HUES6 (cell line): ENCODE measurements at regions not wholly inside any gene's neighbourhood (a gene's known extent, or its start where the extent isn't known, plus 50 kb on each side); places are given as distances from the start of the nearest gene placed in this dataset.
"Not testable (repeated sequence)": the region's sequence is repeated elsewhere in the genome, so short reads cannot be mapped to it uniquely, and the experiment has no call there.

ENCODE experiments used
- H3K27ac ChIP-seq: 2 replicates; pipeline ENCODE4 v1.7.0; 2013; ENCODE audit warnings: low read depth, mild to moderate bottlenecking, low read length, inconsistent platforms
- H3K27me3 ChIP-seq: 2 replicates; pipeline ENCODE4 v1.6.1; 2013; ENCODE audit warnings: low read length; ENCODE audit not compliant: control insufficient read depth, insufficient read depth
- H3K36me3 ChIP-seq: 2 replicates; pipeline ENCODE4 v1.6.1; 2013; ENCODE audit warnings: low read length; ENCODE audit not compliant: control insufficient read depth, insufficient read depth
- H3K4me1 ChIP-seq: 2 replicates; pipeline ENCODE4 v1.6.1; 2013; ENCODE audit warnings: low read length; ENCODE audit not compliant: control insufficient read depth, insufficient read depth
- H3K4me3 ChIP-seq: 2 replicates; pipeline ENCODE4 v1.5.1; 2013; ENCODE audit warnings: low read depth, low read length
- H3K9ac ChIP-seq: one replicate; pipeline ENCODE4 v1.6.1; 2013; ENCODE audit warnings: mild to moderate bottlenecking, low read length
- H3K9me3 ChIP-seq: 2 replicates; pipeline ENCODE4 v1.6.1; 2013; ENCODE audit warnings: low read depth, low read length; ENCODE audit not compliant: control insufficient read depth, insufficient read depth

DNA sequence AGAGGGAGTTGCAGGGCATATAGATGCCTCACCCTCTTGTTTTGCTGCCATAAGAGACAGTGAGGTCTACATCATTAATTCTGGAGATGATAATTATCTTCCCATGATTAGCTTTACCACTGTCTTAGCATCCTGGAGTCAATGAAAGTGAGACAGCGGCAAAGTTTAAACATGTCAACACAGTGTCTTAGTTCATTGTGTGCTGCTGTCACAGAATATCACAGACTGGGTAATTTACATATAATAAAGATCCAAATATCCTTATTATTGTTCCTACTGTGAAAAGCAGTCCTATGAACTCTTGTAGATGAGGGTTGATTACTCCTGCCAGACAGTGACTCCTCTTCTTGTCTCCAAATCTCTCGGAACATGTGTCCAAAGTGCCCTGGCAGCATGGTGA is 658.6 kb upstream of the ADGRB3 start:
- no peaks in the 10 kb centered on the region for H3K27me3 ChIP-seq

DNA sequence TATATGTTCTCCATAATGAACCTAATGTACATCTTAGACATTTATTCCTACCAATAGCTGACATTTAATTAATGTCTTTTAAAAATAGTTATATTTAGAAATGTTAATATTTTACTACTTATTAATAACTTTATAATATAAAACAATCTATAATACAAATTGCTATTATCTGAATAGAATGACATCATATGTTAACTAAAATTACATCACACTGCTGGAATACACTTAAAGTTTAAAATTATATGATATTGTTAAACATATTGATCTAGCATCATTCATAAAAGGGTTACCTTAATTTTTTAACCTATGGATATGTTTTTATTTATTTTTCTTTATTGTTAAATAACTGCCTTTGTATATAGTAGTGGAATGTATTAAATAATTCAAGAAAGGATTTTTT is 660.2 kb upstream of the ADGRB3 start:
- H3K9me3 ChIP-seq, result no peaks in the 10 kb centered on the region
- H3K4me3 ChIP-seq, result no peak overlapping the region
- H3K9ac ChIP-seq, result no peak overlapping the region
- no peaks in the 10 kb centered on the region for H3K27me3 ChIP-seq
- no peak overlapping the region for H3K27ac ChIP-seq
- H3K36me3 ChIP-seq, result no peaks in the 10 kb centered on the region
- H3K4me1 ChIP-seq, result no peaks in the 10 kb centered on the region

More for the DNA sequence above, 658.6 kb upstream of the ADGRB3 start:
- Histone ChIP-seq H3K36me3 (no peaks in the 10 kb centered on the region), H3K4me1 (peaks cover 6% of the 10 kb centered on the region), H3K27ac (no peak overlapping the region), H3K9ac (no peak overlapping the region), H3K9me3 (no peaks in the 10 kb centered on the region), H3K4me3 (no peak overlapping the region)

DNA sequence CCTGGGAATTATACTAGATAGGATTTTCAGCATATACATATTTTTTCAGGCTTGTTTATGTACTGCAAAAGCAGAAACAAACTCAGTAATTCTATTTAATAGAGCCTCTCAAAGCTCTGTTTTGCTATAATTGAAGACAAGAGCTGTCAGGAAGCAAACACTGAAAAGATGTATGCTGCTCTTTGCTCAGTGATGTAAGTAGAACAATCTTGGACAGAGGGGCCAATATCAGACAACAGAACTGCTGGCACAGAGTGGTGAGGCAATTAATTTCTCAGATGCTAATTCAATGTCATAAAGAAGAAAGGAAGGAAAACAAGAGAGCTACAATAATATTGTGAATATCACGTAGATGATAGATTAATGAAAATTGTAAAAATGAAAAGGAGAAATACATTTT is 663.3 kb upstream of the ADGRB3 start:
- Histone ChIP-seq H3K27me3 (no peaks in the 10 kb centered on the region), H3K27ac (no peak overlapping the region), H3K4me1 (no peaks in the 10 kb centered on the region), H3K4me3 (no peak overlapping the region), H3K9ac (no peak overlapping the region), H3K36me3 (no peaks in the 10 kb centered on the region), H3K9me3 (no peaks in the 10 kb centered on the region)

DNA sequence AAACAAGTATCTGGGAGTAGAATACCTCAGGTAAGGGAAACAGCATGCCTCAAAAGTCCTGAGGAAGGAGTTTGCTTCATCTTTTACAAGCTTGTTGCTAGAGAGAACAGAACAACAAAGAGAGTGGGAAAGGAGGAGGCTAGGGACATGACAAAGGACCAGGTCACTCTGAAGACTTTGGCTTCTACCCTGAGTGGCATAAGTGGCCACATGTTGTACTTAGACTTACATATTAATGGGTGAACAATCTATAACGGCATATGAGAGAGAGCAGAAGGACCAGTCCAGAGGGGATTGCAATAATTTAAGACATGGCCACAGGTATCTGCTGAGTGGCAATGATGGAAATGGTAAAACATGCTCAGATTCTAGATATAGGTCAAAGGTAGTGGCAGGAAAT is 668.3 kb upstream of the ADGRB3 start:
- H3K4me3 ChIP-seq, result no peak overlapping the region
- no peak overlapping the region for H3K27ac ChIP-seq
- H3K27me3 ChIP-seq, result no peaks in the 10 kb centered on the region
- H3K36me3 ChIP-seq, result no peaks in the 10 kb centered on the region
- H3K4me1 ChIP-seq, result no peaks in the 10 kb centered on the region
- no peak overlapping the region for H3K9ac ChIP-seq
- H3K9me3 ChIP-seq, result no peaks in the 10 kb centered on the region

DNA sequence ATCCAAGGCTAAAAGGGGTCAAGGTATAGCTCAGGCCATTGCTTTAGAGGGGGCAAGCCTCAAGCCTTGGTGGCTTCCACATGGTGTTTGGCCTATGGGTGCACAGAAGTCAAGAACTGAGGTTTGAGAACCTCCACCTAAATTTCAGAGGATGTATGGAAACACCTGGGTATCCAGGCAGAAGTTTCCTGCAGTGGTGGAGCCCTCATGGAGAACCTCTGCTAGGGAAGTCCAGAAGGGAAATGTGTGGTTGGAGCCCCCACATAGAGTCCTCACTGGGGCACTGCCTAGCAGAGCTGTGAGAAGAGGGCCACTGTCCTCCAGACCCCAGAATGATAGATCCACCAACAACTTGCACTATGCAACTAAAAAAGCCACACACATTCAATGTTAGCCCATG is 678.7 kb upstream of the ADGRB3 start:
- Histone ChIP-seq H3K27ac (no peak overlapping the region), H3K4me3 (no peak overlapping the region)

DNA sequence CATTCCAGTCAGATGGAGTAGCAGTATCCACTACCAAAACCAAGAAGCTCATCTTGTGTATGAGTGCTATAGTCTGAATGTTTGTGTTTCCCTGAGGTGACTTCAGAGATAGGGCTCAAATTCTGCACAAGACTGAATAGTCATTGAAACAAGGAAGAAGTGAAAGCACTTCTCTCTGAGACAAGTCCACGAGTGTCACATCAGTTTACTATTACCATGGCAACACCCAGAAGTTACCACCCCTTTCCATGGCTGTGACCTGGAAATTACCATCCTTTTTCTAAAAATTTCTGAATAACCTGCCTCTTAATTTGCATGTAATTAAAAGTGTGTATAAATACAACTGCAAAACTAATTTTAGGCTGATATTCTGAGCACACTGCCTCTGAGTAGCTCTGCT is 682.1 kb upstream of the ADGRB3 start:
- Histone ChIP-seq H3K27ac (no peak overlapping the region), H3K9ac (no peak overlapping the region), H3K4me1 (no peaks in the 10 kb centered on the region), H3K9me3 (peaks cover 27% of the 10 kb centered on the region), H3K36me3 (no peaks in the 10 kb centered on the region), H3K4me3 (no peak overlapping the region), H3K27me3 (no peaks in the 10 kb centered on the region)

More for the DNA sequence above, 678.7 kb upstream of the ADGRB3 start:
- Histone ChIP-seq H3K27me3 (no peaks in the 10 kb centered on the region), H3K9ac (no peak overlapping the region), H3K36me3 (no peaks in the 10 kb centered on the region), H3K4me1 (no peaks in the 10 kb centered on the region), H3K9me3 (peaks cover 28% of the 10 kb centered on the region)

DNA sequence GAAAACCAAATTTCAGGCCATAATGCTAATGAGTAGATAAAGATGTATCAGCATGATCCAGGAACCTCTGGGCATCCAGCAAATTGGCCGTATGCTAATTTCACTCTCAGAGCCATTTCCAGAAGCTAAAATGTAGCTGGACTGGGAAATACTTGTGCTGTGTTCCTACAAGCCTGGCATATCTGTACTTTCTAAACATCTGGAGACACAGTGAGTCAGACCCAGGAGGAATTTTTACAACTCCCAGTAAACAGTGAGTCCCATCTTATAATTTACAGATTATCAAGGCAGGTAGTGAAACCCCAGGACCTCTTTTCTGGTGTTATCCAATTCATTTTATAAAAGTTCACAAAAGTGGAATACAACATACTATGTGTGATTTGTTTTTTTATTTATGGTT is 683.0 kb upstream of the ADGRB3 start:
- Histone ChIP-seq H3K27ac (no peak overlapping the region), H3K4me1 (no peaks in the 10 kb centered on the region), H3K27me3 (no peaks in the 10 kb centered on the region), H3K36me3 (no peaks in the 10 kb centered on the region), H3K9ac (no peak overlapping the region), H3K9me3 (peaks cover 23% of the 10 kb centered on the region), H3K4me3 (no peak overlapping the region)

DNA sequence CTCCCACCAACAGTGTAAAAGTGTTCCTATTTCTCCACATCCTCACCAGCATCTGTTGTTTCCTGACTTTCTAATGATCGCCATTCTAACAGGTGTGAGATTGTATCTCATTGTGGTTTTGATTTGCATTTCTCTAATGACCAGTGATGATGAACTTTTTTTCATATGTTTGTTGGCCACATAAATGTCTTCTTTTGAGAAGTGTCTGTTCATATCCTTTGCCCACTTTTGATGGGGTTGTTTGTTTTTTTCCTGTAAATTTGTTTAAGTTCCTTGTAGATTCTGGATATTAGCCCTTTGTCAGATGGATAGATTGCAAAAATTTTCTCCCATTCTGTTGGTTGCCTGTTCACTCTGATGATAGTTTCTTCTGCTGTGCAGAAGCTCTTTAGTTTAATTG is 687.3 kb upstream of the ADGRB3 start:
- not testable (repeated sequence) for H3K9ac ChIP-seq, H3K4me3 ChIP-seq, H3K36me3 ChIP-seq, H3K9me3 ChIP-seq, H3K27me3 ChIP-seq, H3K27ac ChIP-seq, H3K4me1 ChIP-seq

DNA sequence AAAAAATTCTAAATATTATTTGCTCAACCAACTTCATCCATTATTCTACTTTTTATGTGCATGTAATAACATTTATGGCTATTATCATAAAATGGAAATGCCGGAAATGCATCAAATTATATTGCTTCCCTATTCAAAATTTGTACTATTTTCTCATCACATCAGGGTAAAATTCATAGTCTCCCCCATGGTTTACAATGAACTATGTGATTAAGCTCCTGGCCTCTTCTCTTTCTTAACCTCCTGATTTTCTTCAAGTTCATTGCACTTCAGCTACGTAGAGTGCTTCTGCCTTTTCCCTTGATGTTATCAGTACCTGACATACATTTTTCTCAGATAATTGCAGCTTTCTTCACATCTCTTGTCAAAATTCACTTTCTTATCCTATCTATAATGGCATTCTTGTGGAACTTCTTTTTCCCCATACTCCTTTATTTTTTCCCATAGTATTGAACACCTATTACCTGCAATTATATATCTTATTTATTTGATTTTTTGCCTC is 699.1 kb upstream of the ADGRB3 start:
- Histone ChIP-seq H3K27me3 (no peaks in the 10 kb centered on the region), H3K27ac (no peak overlapping the region), H3K4me3 (no peak overlapping the region), H3K36me3 (no peaks in the 10 kb centered on the region), H3K9ac (no peak overlapping the region), H3K4me1 (no peaks in the 10 kb centered on the region), H3K9me3 (peaks cover 6% of the 10 kb centered on the region)

DNA sequence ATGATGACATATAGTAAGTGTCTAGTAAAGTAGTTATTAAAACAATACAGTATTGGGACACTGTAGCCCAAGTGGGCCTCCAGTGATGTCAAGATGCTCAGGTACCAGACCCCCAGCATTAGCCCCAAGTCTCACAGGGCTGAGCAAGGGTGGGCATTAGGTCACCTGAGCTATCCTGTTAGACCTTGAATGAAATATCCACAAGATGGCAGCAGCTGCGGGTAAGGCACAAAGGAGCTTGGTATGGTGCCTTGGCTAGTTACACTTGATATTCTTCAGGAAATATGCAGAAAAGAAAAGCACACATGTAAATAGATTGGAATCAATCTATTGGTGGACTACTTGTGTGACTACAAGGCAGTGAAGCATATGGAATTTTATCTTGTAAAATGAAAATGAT is 701.8 kb upstream of the ADGRB3 start:
- Histone ChIP-seq H3K4me1 (no peaks in the 10 kb centered on the region), H3K36me3 (no peaks in the 10 kb centered on the region), H3K9me3 (no peaks in the 10 kb centered on the region), H3K4me3 (no peak overlapping the region), H3K27me3 (no peaks in the 10 kb centered on the region), H3K9ac (no peak overlapping the region), H3K27ac (no peak overlapping the region)

DNA sequence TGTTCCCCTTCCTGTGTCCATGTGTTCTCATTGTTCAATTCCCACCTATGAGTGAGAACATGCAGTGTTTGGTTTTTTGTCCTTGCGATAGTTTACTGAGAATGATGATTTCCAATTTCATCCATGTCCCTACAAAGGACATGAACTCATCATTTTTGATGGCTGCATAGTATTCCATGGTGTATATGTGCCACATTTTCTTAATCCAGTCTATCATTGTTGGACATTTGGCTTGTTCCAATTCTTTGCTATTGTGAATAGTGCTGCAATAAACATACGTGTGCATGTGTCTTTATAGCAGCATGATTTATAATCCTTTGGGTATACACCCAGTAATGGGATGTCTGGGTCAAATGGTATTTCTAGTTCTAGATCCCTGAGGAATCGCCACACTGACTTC is 712.5 kb upstream of the ADGRB3 start:
- H3K9ac ChIP-seq, H3K9me3 ChIP-seq, H3K36me3 ChIP-seq, H3K4me3 ChIP-seq, H3K27me3 ChIP-seq, H3K4me1 ChIP-seq, H3K27ac ChIP-seq: not testable (repeated sequence)

DNA sequence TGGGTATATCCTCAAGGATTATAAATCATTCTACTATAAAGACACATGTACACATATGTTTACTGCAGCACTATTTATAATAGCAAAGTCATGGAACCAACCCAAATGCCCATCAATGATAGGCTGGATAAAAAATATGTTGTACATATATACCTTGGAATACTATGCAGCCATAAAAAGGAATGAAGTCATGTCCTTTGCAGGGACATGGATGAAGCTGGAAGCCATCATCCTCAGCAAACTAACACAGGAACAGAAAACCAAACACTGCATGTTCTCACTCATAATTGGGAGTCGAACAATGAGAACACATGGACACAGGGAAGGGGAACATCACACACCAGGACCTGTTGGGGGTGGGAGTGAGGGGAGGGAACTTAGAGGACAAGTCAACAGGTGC is 715.0 kb upstream of the ADGRB3 start:
- H3K36me3 ChIP-seq, H3K9ac ChIP-seq, H3K27me3 ChIP-seq, H3K4me1 ChIP-seq, H3K4me3 ChIP-seq, H3K27ac ChIP-seq, H3K9me3 ChIP-seq: not testable (repeated sequence)
